Head of caudate nucleus (tissue), 42 donors: ENCODE measurements at regions not wholly inside any gene's neighbourhood (a gene's known extent, or its start where the extent isn't known, plus 50 kb on each side); places are given as distances from the start of the nearest gene placed in this dataset.

Experiments
- DNase-seq, 42 donors: peaks; one replicate each; pipeline versions ENCODE4 v3.0.0 to v3.0.0-alpha.2; 2020 to 2021; ENCODE audit warnings: mixed read lengths in 7 of 42
- intact Hi-C: fragments of 100-400 bp; cut with DNase I; formaldehyde crosslinking; loops from one replicate; pipeline ENCODE4 v1.15.0; 2022

- intact Hi-C loops: no loop called here
- DNase-seq: no peak
These were observed 73.0 kb upstream of the STARD4 start for GRCh38 chr5:111585291-111585690.

GRCh38 chr5:111584651-111585050 lies 72.3 kb upstream of the STARD4 start:
- no peak for DNase-seq
- intact Hi-C loops: no loop called here

GRCh38 chr5:111583758-111584203 lies 71.4 kb upstream of the STARD4 start:
- intact Hi-C loops: no loop called here
- DNase-seq: no peak

GRCh38 chr5:111582993-111583601 lies 70.8 kb upstream of the STARD4 start:
- no peak for DNase-seq
- intact Hi-C loops: no loop called here

- intact Hi-C loops: no loop called here
- no peak for DNase-seq
These were observed 70.1 kb upstream of the STARD4 start for GRCh38 chr5:111582451-111582850.

- no peak for DNase-seq
- intact Hi-C loops: no loop called here
These were observed 68.6 kb upstream of the STARD4 start for GRCh38 chr5:111580956-111581355.

- intact Hi-C loops: no loop called here
- DNase-seq: no peak
These were observed 62.0 kb upstream of the STARD4 start for GRCh38 chr5:111574311-111574710.

GRCh38 chr5:111572561-111572960 lies 60.2 kb upstream of the STARD4 start:
- intact Hi-C loops: no loop called here
- DNase-seq: no peak

GRCh38 chr5:111563031-111563822 lies 50.9 kb upstream of the STARD4 start:
- intact Hi-C loops: no loop called here
- DNase-seq: no peak

GRCh38 chr5:111562561-111562960 lies 50.2 kb upstream of the STARD4 start:
- intact Hi-C loops: no loop called here
- DNase-seq: no peak
